Smooth muscle cell (in vitro differentiated cells): ENCODE measurements at regions not wholly inside any gene's neighbourhood (a gene's known extent, or its start where the extent isn't known, plus 50 kb on each side); places are given as distances from the start of the nearest gene placed in this dataset.

Source experiments
- DNase-seq: peaks from one replicate; lab custom pipeline; 2025; ENCODE audit not compliant: unreplicated experiment; lab: John Stamatoyannopoulos, UW
- H2AFZ ChIP-seq: fragments of 200-600 bp; sonication (generic); 2 replicates; pipeline ENCODE4 v1.6.0; 2016; ENCODE audit warnings: antibody characterized with exemption, low read depth, mild to moderate bottlenecking
- H3F3A ChIP-seq: fragments of 200-600 bp; sonication (generic); 2 replicates; pipeline ENCODE4 v1.6.0; 2017; ENCODE audit warnings: antibody characterized with exemption, low read depth
- H3K27ac ChIP-seq: fragments of 200-600 bp; sonication (generic); 2 replicates; pipeline ENCODE4 v1.5.1; 2016; ENCODE audit warnings: low read depth, mild to moderate bottlenecking
- H3K27me3 ChIP-seq: fragments of 200-600 bp; sonication (generic); 2 replicates; pipeline ENCODE4 v1.6.1; 2016; ENCODE audit warnings: low read depth, mild to moderate bottlenecking
- H3K36me3 ChIP-seq: fragments of 200-600 bp; sonication (generic); 2 replicates; pipeline ENCODE4 v1.5.1; 2016; ENCODE audit warnings: low read depth
- H3K4me1 ChIP-seq: fragments of 200-600 bp; sonication (generic); 2 replicates; pipeline ENCODE4 v1.5.1; 2016; ENCODE audit warnings: low read depth
- H3K4me2 ChIP-seq: fragments of 200-600 bp; sonication (generic); 2 replicates; pipeline ENCODE4 v1.6.0; 2016; ENCODE audit warnings: mild to moderate bottlenecking
- H3K4me3 ChIP-seq: fragments of 200-600 bp; sonication (generic); 2 replicates; pipeline ENCODE4 v1.5.1; 2016; ENCODE audit warnings: mild to moderate bottlenecking
- H3K79me2 ChIP-seq: fragments of 200-600 bp; sonication (generic); 2 replicates; pipeline ENCODE4 v1.6.0; 2016; ENCODE audit warnings: low read depth, mild to moderate bottlenecking
- H3K9ac ChIP-seq: fragments of 200-600 bp; sonication (generic); 2 replicates; pipeline ENCODE4 v1.6.0; 2016; ENCODE audit warnings: low read depth
- H3K9me3 ChIP-seq: fragments of 200-600 bp; sonication (generic); replicated peaks from 2 replicates; pipeline ENCODE4 v1.5.1; 2016; ENCODE audit warnings: low read depth
- H4K20me1 ChIP-seq: fragments of 200-600 bp; sonication (generic); 2 replicates; pipeline ENCODE4 v1.6.0; 2016; ENCODE audit warnings: low read depth
- WGBS: methylation state at CpG from one replicate; pipeline ENCODE4 v1.1.7; 2016; ENCODE audit warnings: low lambda C conversion rate; 5-methylcytosine and 5-hydroxymethylcytosine counted together
- TF ChIP-seq, protein P1 (sequence below): fragments of 200-600 bp; sonication (generic); IDR thresholded peaks from 2 replicates; pipeline ENCODE4 v1.5.1; 2017; ENCODE audit warnings: borderline replicate concordance, mild to moderate bottlenecking, antibody characterized with exemption; ENCODE audit not compliant: insufficient read depth, poor library complexity, severe bottlenecking

DNA sequence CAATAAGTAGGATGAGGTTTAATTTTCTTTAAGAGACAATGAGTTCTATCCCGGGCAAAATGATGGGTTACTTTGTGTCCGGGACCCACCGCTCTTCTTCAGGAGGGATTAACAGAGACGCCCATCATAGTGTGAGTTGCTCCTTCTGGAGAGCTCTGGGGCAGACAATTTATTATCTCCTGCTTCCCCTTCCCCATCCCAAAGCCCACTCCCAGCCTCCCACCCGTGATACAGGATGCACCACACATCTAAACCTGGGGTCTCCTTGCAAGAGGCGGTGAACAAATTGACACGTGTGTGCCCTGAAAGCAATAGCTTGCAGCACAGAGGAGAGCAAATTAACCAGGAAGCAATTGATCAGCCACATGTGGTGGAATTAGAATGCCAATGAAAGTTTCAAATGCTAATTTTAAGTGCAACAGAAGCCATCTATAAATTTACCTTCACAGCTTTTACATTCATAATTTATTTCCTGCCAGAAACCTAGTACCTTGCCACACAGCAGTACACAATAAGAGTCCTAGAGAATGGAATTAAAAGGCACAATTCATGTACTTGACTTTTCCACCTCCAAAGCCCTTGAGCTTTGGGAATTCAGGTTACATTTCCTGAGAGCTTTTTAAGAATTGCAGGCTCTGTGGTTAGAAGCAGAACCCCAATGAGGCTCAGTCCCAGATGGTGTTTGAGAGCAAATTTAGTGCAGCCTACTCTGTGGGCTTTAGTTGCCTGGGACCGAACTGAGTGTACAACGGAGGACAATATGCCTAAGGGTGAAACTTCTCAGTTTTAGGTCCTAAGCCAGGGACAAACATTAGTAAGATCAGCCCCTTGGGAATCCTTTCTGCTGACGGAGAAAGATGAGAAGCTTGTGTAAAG, 399.6 kb downstream of the MED10 start:
- 82% methylated on average over 10 of the region's 10 CpGs for WGBS
- no peaks in the 10 kb centered on the region for H3K4me1 ChIP-seq
- no peaks in the 10 kb centered on the region for H3K9me3 ChIP-seq
- no peaks in the 10 kb centered on the region for H3F3A ChIP-seq
- no peak overlapping the region for H3K4me3 ChIP-seq
- TF ChIP-seq, protein P1, sequence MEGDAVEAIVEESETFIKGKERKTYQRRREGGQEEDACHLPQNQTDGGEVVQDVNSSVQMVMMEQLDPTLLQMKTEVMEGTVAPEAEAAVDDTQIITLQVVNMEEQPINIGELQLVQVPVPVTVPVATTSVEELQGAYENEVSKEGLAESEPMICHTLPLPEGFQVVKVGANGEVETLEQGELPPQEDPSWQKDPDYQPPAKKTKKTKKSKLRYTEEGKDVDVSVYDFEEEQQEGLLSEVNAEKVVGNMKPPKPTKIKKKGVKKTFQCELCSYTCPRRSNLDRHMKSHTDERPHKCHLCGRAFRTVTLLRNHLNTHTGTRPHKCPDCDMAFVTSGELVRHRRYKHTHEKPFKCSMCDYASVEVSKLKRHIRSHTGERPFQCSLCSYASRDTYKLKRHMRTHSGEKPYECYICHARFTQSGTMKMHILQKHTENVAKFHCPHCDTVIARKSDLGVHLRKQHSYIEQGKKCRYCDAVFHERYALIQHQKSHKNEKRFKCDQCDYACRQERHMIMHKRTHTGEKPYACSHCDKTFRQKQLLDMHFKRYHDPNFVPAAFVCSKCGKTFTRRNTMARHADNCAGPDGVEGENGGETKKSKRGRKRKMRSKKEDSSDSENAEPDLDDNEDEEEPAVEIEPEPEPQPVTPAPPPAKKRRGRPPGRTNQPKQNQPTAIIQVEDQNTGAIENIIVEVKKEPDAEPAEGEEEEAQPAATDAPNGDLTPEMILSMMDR, result no peak
- DNase-seq, result no peak
- H3K27me3 ChIP-seq, result no peaks in the 10 kb centered on the region
- no peak overlapping the region for H3K9ac ChIP-seq
- no peaks in the 10 kb centered on the region for H3K79me2 ChIP-seq
- H3K36me3 ChIP-seq, result no peaks in the 10 kb centered on the region
- no peaks in the 10 kb centered on the region for H4K20me1 ChIP-seq
- H3K4me2 ChIP-seq, result peak overlapping the region; percentile 22
- H2AFZ ChIP-seq, result no peak overlapping the region
- peak overlapping the region; percentile 46 for H3K27ac ChIP-seq

DNA sequence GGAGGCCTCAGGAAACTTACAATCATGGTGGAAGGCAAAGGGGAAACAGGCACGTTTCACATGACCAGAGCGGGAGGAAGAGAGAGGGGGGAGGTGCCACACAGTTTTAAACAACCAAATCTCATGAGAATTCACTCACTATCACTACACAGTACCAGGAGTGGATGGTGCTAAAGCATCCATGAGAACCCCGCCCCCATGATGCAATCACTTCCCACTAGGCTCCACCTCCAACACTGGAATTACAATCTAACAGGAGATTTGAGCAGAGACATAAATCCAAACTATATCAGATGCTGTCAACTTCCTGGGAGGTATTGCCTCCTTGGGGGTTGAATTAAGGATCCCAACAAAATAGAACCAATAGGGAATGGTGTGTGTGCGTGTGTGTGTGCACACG, 407.1 kb downstream of the MED10 start:
- Histone ChIP-seq H3K4me3 (no peak overlapping the region), H3K4me1 (no peaks in the 10 kb centered on the region), H3K9me3 (no peaks in the 10 kb centered on the region), H3F3A (no peaks in the 10 kb centered on the region), H2AFZ (no peak overlapping the region), H3K27ac (no peak overlapping the region), H3K36me3 (no peaks in the 10 kb centered on the region), H3K79me2 (no peaks in the 10 kb centered on the region), H3K27me3 (peaks cover 5% of the 10 kb centered on the region), H4K20me1 (no peaks in the 10 kb centered on the region), H3K9ac (no peak overlapping the region), H3K4me2 (no peak overlapping the region)
- TF ChIP-seq, protein P1, result no peak
- WGBS, result 97% methylated on average over 5 of the region's 5 CpGs
- no peak for DNase-seq

DNA sequence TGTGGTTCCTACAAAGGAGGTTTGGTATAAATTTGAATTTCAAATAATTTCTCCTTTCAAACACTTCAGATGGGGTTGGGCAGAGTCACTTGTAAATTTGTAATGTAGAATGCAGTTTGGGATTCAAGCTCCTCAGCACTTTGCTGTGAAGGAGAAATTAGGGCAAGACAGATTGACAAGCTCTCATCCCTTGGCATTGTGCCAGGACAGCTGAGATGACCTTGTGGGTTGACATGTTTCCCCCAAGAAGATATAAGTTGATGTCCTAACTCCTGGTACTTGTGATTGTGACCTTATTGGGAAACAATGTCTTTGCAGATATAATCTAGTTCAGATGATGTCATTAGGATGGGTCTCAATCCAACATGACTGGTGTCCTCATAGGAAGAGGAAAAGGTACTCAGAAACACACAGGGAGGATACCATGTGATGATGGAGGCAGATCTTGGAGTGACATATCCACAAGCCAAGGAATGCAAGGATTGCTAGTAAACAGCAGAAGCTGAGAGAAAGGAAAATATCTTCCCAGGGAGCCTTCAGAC, 408.3 kb downstream of the MED10 start:
- no peak for DNase-seq
- Histone ChIP-seq H3K27ac (no peak overlapping the region), H3F3A (no peaks in the 10 kb centered on the region), H3K9ac (no peak overlapping the region), H3K36me3 (no peaks in the 10 kb centered on the region), H3K79me2 (no peaks in the 10 kb centered on the region), H3K27me3 (peaks cover 5% of the 10 kb centered on the region), H4K20me1 (no peaks in the 10 kb centered on the region), H2AFZ (no peak overlapping the region), H3K4me3 (no peak overlapping the region), H3K4me1 (no peaks in the 10 kb centered on the region), H3K9me3 (no peaks in the 10 kb centered on the region), H3K4me2 (no peak overlapping the region)
- TF ChIP-seq, protein P1, result no peak
